ENCODE measurements at regions not wholly inside any gene's neighbourhood (a gene's known extent, or its start where the extent isn't known, plus 50 kb on each side); places are given as distances from the start of the nearest gene placed in this dataset.

- Histone ChIP-seq H3K18ac (ENCODE audit: extremely low read depth, low read length) (no peak overlapping the region), H4K91ac (replicated peaks; ENCODE audit: insufficient read length, low read length) (no peak overlapping the region), H2BK120ac (replicated peaks; ENCODE audit: low read depth, low read length) (no peak overlapping the region), H3K9me3 (ENCODE audit: insufficient read depth in 2 of 2, low read depth in 1 of 2, low read length in 1 of 2) (no peaks in the 10 kb centered on the region), H3K14ac (ENCODE audit: insufficient read length) (no peak overlapping the region), H3K9ac (replicated peaks in 1 of 4; ENCODE audit: extremely low read depth in 1 of 4, low read depth in 3 of 4, low read length in 3 of 4) (no peak overlapping the region), H3K36me3 (ENCODE audit: control insufficient read depth in 2 of 4, insufficient read depth in 4 of 4, low read length in 3 of 4) (no peaks in the 10 kb centered on the region), H3K27ac (ENCODE audit: low read depth, low read length) (no peak overlapping the region), H3K23ac (ENCODE audit: insufficient read length) (no peak overlapping the region), H3K27me3 (replicated peaks in 1 of 4; ENCODE audit: control insufficient read depth in 3 of 4, extremely low read depth in 1 of 4, insufficient read depth in 3 of 4, low read length in 3 of 4) (no peaks in the 10 kb centered on the region), H3K4ac (replicated peaks; ENCODE audit: insufficient read length, low read depth, low read length) (no peak overlapping the region), H4K20me1 (replicated peaks in 1 of 2; ENCODE audit: control insufficient read depth in 1 of 2, insufficient read depth in 2 of 2, low read length in 2 of 2) (no peaks in the 10 kb centered on the region), H3K23me2 (ENCODE audit: low read depth, low read length) (no peaks in the 10 kb centered on the region), H4K5ac (ENCODE audit: insufficient read length, low read depth, low read length) (no peak overlapping the region), H2AK5ac (ENCODE audit: low read depth, low read length) (no peak overlapping the region), H3K4me2 (ENCODE audit: insufficient read depth in 1 of 2, low read depth in 2 of 2, low read length in 2 of 2) (no peak overlapping the region), H3K4me3 (ENCODE audit: extremely low read depth in 1 of 4, insufficient read depth in 2 of 4, low read depth in 3 of 4, low read length in 4 of 4) (no peak overlapping the region), H2BK15ac (ENCODE audit: low read length) (no peak overlapping the region), H3K4me1 (replicated peaks in 1 of 4; ENCODE audit: control insufficient read depth in 3 of 4, insufficient read depth in 4 of 4, low read length in 3 of 4) (no peaks in the 10 kb centered on the region), H3K56ac (replicated peaks; ENCODE audit: insufficient read length, low read depth, low read length) (no peak overlapping the region), H3K79me2 (ENCODE audit: control insufficient read depth in 1 of 2, insufficient read depth in 2 of 2, low read length in 2 of 2) (no peaks in the 10 kb centered on the region), H3K79me1 (ENCODE audit: low read depth, low read length) (no peaks in the 10 kb centered on the region), H2BK20ac (ENCODE audit: low read length) (no peak overlapping the region), H2BK5ac (ENCODE audit: low read depth, low read length) (no peak overlapping the region), H2AFZ (ENCODE audit: low read length) (0 out of 2 replicates have a peak overlapping the region, but pooled peaks have one; percentile 49), H2BK12ac (ENCODE audit: low read depth, low read length) (no peak overlapping the region), H4K8ac (ENCODE audit: extremely low read depth, insufficient read depth, low read length) (no peak overlapping the region)
- TF ChIP-seq SIRT6 (IDR thresholded peaks at IDR 0.05; ENCODE audit: low read length) (no peak), TAF7 (optimal IDR thresholded peaks at IDR 0.05; ENCODE audit: borderline replicate concordance, low read depth, low read length) (no peak), PHF8 (conservative IDR thresholded peaks at IDR 0.05; ENCODE audit: low read depth, low read length) (no peak), CTCF (IDR thresholded peaks at IDR 0.05; ENCODE audit: control extremely low read depth in 1 of 3, insufficient read depth in 1 of 3, low read depth in 1 of 3, low read length in 3 of 3) (no peak), TEAD4 (IDR thresholded peaks at IDR 0.05; ENCODE audit: low read depth, low read length) (no peak), BCL11A (IDR thresholded peaks at IDR 0.05; ENCODE audit: low read depth in 2 of 2, low read length in 2 of 2) (no peak), RBBP5 (IDR thresholded peaks at IDR 0.05; ENCODE audit: borderline replicate concordance, low read depth, low read length) (no peak), CTBP2 (IDR thresholded peaks at IDR 0.05; ENCODE audit: borderline replicate concordance, insufficient read depth, insufficient read length, low read length) (no peak)
- no peak for FAIRE-seq
- ChIA-PET POLR2A (ENCODE audit: partially characterized antibody) (no interaction called here), CTCF (ENCODE audit: partially characterized antibody) (interaction anchor here (1.1 kb wide), 1 partner anchor 43 kb away, joined by 3 read pairs; no protein-coding TSS in a partner anchor)
- 79% methylated on average over 7 of the region's 7 CpGs; no CpG with 5 or more reads in 1 of the 2 experiments for WGBS, 2 experiments (ENCODE audit: extremely low coverage in 1 of 2, insufficient coverage in 1 of 2, insufficient read length in 1 of 2, insufficient replicate concordance in 2 of 2, low coverage in 1 of 2, low lambda C conversion rate in 2 of 2, missing lambda C conversion rate in 1 of 2)
- no peak for DNase-seq (ENCODE audit: low read depth in 1 of 2, low spot score in 2 of 2)
Measured at GRCh38 chr2:173524256-173524955, 169.7 kb downstream of the CDCA7 start.
